GM23248 (cell line): ENCODE measurements at regions not wholly inside any gene's neighbourhood (a gene's known extent, or its start where the extent isn't known, plus 50 kb on each side); places are given as distances from the start of the nearest gene placed in this dataset.

Experiments used
- EZH2 ChIP-seq: fragments of 200-600 bp; sonication (generic); IDR thresholded peaks from 2 replicates; pipeline ENCODE4 v1.6.1; 2018; ENCODE audit warnings: antibody characterized with exemption, mild to moderate bottlenecking; ENCODE audit not compliant: insufficient read depth, poor library complexity, severe bottlenecking
- EZH2phosphoT487 ChIP-seq: fragments of 200-600 bp; sonication (generic); IDR thresholded peaks from 2 replicates; pipeline ENCODE4 v1.6.1; 2018; ENCODE audit warnings: antibody characterized with exemption, moderate library complexity, mild to moderate bottlenecking, low read depth; ENCODE audit not compliant: insufficient read depth

GRCh38 chr2:125681576-125681975 lies 974.4 kb upstream of the GYPC start:
- TF ChIP-seq EZH2 (no peak), EZH2phosphoT487 (no peak)
